HepG2 (cell line): ENCODE measurements at regions not wholly inside any gene's neighbourhood (a gene's known extent, or its start where the extent isn't known, plus 50 kb on each side); places are given as distances from the start of the nearest gene placed in this dataset.

Experiments
- BORCS8-MEF2B ChIP-seq: sonication (generic); formaldehyde crosslinking; IDR thresholded peaks from 2 replicates; pipeline ENCODE4 v1.8.0; 2022; ENCODE audit warnings: mild to moderate bottlenecking, missing genetic modification reagents
- DNMT1 ChIP-seq: sonication (generic); formaldehyde crosslinking; IDR thresholded peaks from 2 replicates; pipeline ENCODE4 v1.5.1; 2020; ENCODE audit warnings: mild to moderate bottlenecking, missing genetic modification reagents
- FOXA1 ChIP-seq, 2 experiments: fragments of 450-650 bp in 1 of 2; sonication (generic) in 1 of 2; formaldehyde crosslinking in 1 of 2; IDR thresholded peaks; 2 replicates each; pipeline versions ENCODE4 v1.4.0 to v1.6.1; 2016 to 2020; ENCODE audit warnings: missing genetic modification reagents in 1 of 2
- HMG20B ChIP-seq: conservative IDR thresholded peaks from 2 replicates; pipeline ENCODE4 v1.6.1; 2016; ENCODE audit warnings: missing genetic modification reagents, missing compliant biosample characterization
- MAX ChIP-seq: IDR thresholded peaks from 2 replicates; pipeline ENCODE4 v1.6.1; 2012; ENCODE audit warnings: inconsistent platforms
- MBNL3 ChIP-seq: fragments of 250-450 bp; sonication (Bioruptor Pico); conservative IDR thresholded peaks from 2 replicates; pipeline ENCODE4 v1.8.0; 2022; ENCODE audit warnings: mild to moderate bottlenecking, inconsistent platforms
- SUZ12 ChIP-seq: fragments of 150-350 bp; IDR thresholded peaks from 2 replicates; pipeline ENCODE4 v1.6.1; 2014; ENCODE audit warnings: low read depth, low read length
- TAF1 ChIP-seq: sonication (generic); formaldehyde crosslinking; IDR thresholded peaks from 2 replicates; pipeline ENCODE4 v1.4.0; 2020; ENCODE audit warnings: missing genetic modification reagents
- TCF7L2 ChIP-seq: IDR thresholded peaks from 2 replicates; pipeline ENCODE4 v1.6.1; 2011; ENCODE audit warnings: mild to moderate bottlenecking, low read depth, low read length, moderate library complexity
- ZBTB2 ChIP-seq: sonication (generic); formaldehyde crosslinking; IDR thresholded peaks from 2 replicates; pipeline ENCODE4 v1.8.0; 2022; ENCODE audit warnings: low read depth, missing genetic modification reagents
- ZBTB40 ChIP-seq, 2 experiments: fragments of 450-650 bp in 1 of 2; sonication (generic) in 1 of 2; formaldehyde crosslinking in 1 of 2; IDR thresholded peaks; 2 replicates each; pipeline versions ENCODE4 v1.6.1 to v1.8.0; 2016 to 2022; ENCODE audit warnings: antibody characterized with exemption in 1 of 2, mild to moderate bottlenecking in 1 of 2, missing genetic modification reagents in 1 of 2
- ZNF138 ChIP-seq: sonication (generic); formaldehyde crosslinking; IDR thresholded peaks from 2 replicates; pipeline ENCODE4 v1.5.0; 2020; ENCODE audit warnings: mild to moderate bottlenecking, low read depth, missing genetic modification reagents
- ZNF382 ChIP-seq: sonication (generic); formaldehyde crosslinking; IDR thresholded peaks from 2 replicates; pipeline ENCODE4 v1.5.0; 2020; ENCODE audit warnings: missing genetic modification reagents, mild to moderate bottlenecking, borderline replicate concordance
- ZNF687 ChIP-seq: sonication (generic); formaldehyde crosslinking; IDR thresholded peaks from 2 replicates; pipeline ENCODE4 v1.5.1; 2020; ENCODE audit warnings: mild to moderate bottlenecking, missing genetic modification reagents, moderate library complexity
- ZNF772 ChIP-seq: sonication (generic); formaldehyde crosslinking; IDR thresholded peaks from 2 replicates; pipeline ENCODE4 v1.5.0; 2020; ENCODE audit warnings: mild to moderate bottlenecking, missing genetic modification reagents
- ZZZ3 ChIP-seq: sonication (generic); formaldehyde crosslinking; IDR thresholded peaks from 2 replicates; pipeline ENCODE4 v1.4.0; 2020; ENCODE audit warnings: missing genetic modification reagents, mild to moderate bottlenecking, borderline replicate concordance

- TF ChIP-seq ZNF687 (no peak), SUZ12 (no peak), FOXA1 (IDR thresholded peaks at IDR 0.05) (no peak), FOXA1 (CRISPR knock-in tag; IDR thresholded peaks at IDR 0.05) (0 out of 2 replicates have a peak, but pooled peaks have one; percentile 23), TCF7L2 (no peak), ZNF772 (CRISPR knock-in tag) (no peak), HMG20B (CRISPR knock-in tag) (no peak), BORCS8-MEF2B (CRISPR knock-in tag) (no peak), DNMT1 (CRISPR knock-in tag) (no peak), TAF1 (CRISPR knock-in tag) (no peak), MAX (no peak), MBNL3 (CRISPR knock-in tag) (no peak), ZBTB2 (CRISPR knock-in tag) (no peak), ZBTB40 (IDR thresholded peaks at IDR 0.05) (no peak), ZBTB40 (CRISPR knock-in tag; IDR thresholded peaks at IDR 0.05) (no peak), ZNF382 (CRISPR knock-in tag) (no peak), ZNF138 (CRISPR knock-in tag) (no peak), ZZZ3 (CRISPR knock-in tag) (no peak)
Measured at GRCh38 chr3:148460686-148461085, 237.0 kb upstream of the AGTR1 start (continued).
